ENCODE measurements at regions not wholly inside any gene's neighbourhood (a gene's known extent, or its start where the extent isn't known, plus 50 kb on each side); places are given as distances from the start of the nearest gene placed in this dataset.

DNA sequence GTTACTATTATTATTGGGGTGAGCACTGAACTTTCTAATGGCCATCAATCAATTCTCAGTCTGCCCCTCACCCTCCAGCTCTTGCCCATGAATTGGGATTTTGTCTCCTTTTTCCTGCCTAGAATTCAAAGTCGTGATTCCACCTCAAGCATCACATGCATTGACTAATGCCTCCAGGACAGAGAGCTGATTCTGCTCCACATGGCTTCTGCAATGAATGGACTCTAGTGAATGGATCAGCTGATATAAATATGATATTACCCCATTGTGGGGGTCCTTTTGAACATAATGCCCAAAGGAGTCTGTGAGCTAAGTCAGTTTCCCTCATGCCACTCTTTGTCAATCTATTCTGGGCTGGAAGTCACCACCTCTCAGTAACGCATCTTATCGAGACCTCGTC lies 126.4 kb downstream of the OPN5 start:
- H3K9me3 ChIP-seq: no peaks in the 10 kb centered on the region
- H3K27me3 ChIP-seq: no peaks in the 10 kb centered on the region
- H3K27ac ChIP-seq: no peak overlapping the region
- H3K4me1 ChIP-seq: no peaks in the 10 kb centered on the region
- 56 to 75% methylated on average over 4 of the region's 4 CpGs for WGBS, 2 donors
- no peak overlapping the region for H3K4me3 ChIP-seq
- ATAC-seq: no peak
- H3K36me3 ChIP-seq: no peaks in the 10 kb centered on the region
- no peak for FAIRE-seq
- DNase-seq: no peak
- intact Hi-C loops (cut with DNase I): no loop called here
- TF ChIP-seq, protein P1, sequence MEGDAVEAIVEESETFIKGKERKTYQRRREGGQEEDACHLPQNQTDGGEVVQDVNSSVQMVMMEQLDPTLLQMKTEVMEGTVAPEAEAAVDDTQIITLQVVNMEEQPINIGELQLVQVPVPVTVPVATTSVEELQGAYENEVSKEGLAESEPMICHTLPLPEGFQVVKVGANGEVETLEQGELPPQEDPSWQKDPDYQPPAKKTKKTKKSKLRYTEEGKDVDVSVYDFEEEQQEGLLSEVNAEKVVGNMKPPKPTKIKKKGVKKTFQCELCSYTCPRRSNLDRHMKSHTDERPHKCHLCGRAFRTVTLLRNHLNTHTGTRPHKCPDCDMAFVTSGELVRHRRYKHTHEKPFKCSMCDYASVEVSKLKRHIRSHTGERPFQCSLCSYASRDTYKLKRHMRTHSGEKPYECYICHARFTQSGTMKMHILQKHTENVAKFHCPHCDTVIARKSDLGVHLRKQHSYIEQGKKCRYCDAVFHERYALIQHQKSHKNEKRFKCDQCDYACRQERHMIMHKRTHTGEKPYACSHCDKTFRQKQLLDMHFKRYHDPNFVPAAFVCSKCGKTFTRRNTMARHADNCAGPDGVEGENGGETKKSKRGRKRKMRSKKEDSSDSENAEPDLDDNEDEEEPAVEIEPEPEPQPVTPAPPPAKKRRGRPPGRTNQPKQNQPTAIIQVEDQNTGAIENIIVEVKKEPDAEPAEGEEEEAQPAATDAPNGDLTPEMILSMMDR (IDR thresholded peaks at IDR 0.05): no peak

DNA sequence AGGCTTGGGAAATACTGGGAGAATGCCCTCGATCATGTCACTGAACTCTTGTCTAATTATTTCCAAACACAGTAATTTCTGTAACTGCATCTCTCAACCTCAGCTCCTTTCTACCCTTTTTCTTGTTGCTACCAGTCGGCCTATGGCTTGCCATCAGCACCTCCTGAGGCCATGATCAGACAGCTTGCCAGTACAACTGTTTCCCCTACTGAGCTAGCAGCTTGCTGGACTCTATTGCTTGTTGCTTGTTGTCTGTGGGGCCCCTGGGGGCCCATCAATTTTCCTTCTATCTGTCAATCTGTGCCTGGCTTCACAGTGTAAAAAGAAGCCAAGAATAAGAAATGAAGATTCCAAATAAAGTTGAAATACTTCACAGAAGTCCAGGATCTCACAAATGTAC lies 123.9 kb downstream of the OPN5 start:
- Histone ChIP-seq H3K9me3 (no peaks in the 10 kb centered on the region), H3K27me3 (peaks cover 0 to 3% (median 0%) of the 10 kb centered on the region in 4 donors), H3K36me3 (no peaks in the 10 kb centered on the region), H3K4me1 (no peaks in the 10 kb centered on the region), H3K4me3 (no peak overlapping the region), H3K27ac (no peak overlapping the region)
- ATAC-seq (no peak), FAIRE-seq (no peak), DNase-seq (no peak)
- WGBS, 2 donors: 38 to 45% methylated on average over 2 of the region's 2 CpGs
- TF ChIP-seq, protein P1 (IDR thresholded peaks at IDR 0.05): no peak
- intact Hi-C loops (cut with DNase I): no loop called here

DNA sequence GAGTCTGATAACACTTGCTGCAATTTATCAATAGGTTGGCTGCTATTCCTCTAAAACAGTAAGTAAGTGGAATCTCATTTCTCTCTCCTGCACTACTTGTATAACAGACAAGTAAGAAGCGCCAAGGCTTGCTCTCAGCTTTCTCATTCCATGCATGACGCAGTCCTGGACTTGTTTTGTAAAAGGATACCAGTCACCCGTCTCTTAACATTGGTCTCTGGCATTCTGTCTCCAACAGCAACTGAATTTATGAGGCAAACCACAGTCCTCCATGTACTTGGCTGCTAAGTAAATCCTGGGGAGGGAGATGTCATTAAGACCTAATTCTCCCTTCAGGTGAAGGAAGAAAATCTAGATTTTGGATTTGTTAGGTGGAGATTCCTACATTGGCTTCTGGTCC lies 115.4 kb downstream of the OPN5 start:
- no peak overlapping the region for H3K27ac ChIP-seq
- H3K4me1 ChIP-seq: no peaks in the 10 kb centered on the region
- FAIRE-seq (no peak), DNase-seq (no peak), ATAC-seq (no peak)
- intact Hi-C loops (cut with DNase I): no loop called here
- H3K36me3 ChIP-seq: no peaks in the 10 kb centered on the region
- H3K27me3 ChIP-seq: peaks cover 0 to 3% (median 0%) of the 10 kb centered on the region in 4 donors
- TF ChIP-seq, protein P1 (IDR thresholded peaks at IDR 0.05): no peak
- no peak overlapping the region for H3K4me3 ChIP-seq
- no peaks in the 10 kb centered on the region for H3K9me3 ChIP-seq
- WGBS, 2 donors: 53 to 71% methylated on average over 3 of the region's 3 CpGs

DNA sequence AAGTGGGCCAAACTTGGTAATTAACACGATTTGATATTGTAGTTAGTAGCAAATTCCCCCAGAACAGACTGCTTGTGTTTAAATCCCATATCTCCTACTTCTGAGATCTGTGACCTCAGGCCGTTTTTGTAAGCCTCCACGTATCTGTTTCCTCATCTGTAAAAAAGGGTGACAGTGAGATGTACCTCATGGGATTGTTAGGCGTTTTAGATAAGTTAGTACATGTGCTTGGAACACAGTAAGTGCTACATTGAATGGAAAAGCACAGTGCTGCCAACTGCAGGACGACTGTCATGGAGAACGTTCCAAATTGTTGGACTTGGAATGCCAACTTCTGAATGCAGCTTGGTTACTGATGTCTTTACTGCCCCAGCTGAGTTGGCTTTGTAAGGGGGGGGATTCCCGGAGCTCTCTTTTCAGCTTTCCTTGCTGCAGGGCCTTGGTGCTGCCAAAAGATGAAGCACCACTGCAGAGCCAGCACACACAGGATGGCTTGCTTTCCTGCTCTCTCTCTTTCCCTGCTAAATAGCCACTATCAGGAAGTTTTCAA lies 108.6 kb downstream of the OPN5 start:
- TF ChIP-seq, protein P1 (IDR thresholded peaks at IDR 0.05): no peak
- FAIRE-seq (no peak), ATAC-seq (no peak), DNase-seq (no peak)
- Histone ChIP-seq H3K9me3 (no peaks in the 10 kb centered on the region), H3K36me3 (no peaks in the 10 kb centered on the region), H3K4me3 (no peak overlapping the region), H3K4me1 (no peaks in the 10 kb centered on the region), H3K27ac (no peak overlapping the region), H3K27me3 (no peaks in the 10 kb centered on the region)
- intact Hi-C loops (cut with DNase I): no loop called here
- WGBS, 2 donors: 46 to 62% methylated on average over 7 of the region's 7 CpGs

DNA sequence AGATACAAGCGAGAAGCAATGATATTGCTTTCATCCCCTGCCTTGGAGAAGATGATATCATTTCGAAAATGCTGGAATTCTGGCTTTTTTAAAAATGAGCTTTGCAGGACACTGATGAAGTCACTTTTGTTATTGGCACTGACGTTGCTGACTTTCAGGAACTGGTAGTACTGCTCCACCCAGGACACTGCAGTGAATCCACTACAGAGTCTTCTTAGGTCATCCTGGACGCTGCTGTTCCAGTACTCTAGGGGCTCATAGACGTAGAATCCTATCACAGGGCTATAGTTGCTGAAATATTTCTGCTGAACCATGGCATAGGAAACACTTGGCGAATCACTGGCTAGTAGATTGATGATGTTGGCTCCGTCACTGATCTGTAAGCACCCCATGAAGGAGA lies 97.2 kb downstream of the OPN5 start:
- Histone ChIP-seq H3K4me1 (no peaks in the 10 kb centered on the region), H3K27me3 (no peaks in the 10 kb centered on the region), H3K36me3 (no peaks in the 10 kb centered on the region), H3K27ac (no peak overlapping the region), H3K9me3 (no peaks in the 10 kb centered on the region), H3K4me3 (no peak overlapping the region)
- TF ChIP-seq, protein P1 (IDR thresholded peaks at IDR 0.05): no peak
- intact Hi-C loops (cut with DNase I): no loop called here
- FAIRE-seq (no peak), ATAC-seq (no peak), DNase-seq (no peak)
- 49 to 71% methylated on average over 7 of the region's 7 CpGs for WGBS, 2 donors

Measured in pancreas (tissue), 10 donors.